GM12864 (cell line): ENCODE measurements at regions not wholly inside any gene's neighbourhood (a gene's known extent, or its start where the extent isn't known, plus 50 kb on each side); places are given as distances from the start of the nearest gene placed in this dataset.

Experiments used
- DNase-seq: peaks from one replicate; pipeline ENCODE4 v3.0.0-alpha.2; 2011; ENCODE audit warnings: low read depth
- H3K4me3 ChIP-seq: 2 replicates; pipeline ENCODE4 v1.5.1; 2011; ENCODE audit warnings: mild to moderate bottlenecking, low read depth, low read length, control low read depth
- TF ChIP-seq, protein P1 (sequence below): IDR thresholded peaks from 2 replicates; pipeline ENCODE4 v1.5.1; 2011; ENCODE audit warnings: low read depth, mild to moderate bottlenecking, moderate library complexity, low read length, control low read depth, inconsistent platforms; ENCODE audit errors: missing control alignments

DNA sequence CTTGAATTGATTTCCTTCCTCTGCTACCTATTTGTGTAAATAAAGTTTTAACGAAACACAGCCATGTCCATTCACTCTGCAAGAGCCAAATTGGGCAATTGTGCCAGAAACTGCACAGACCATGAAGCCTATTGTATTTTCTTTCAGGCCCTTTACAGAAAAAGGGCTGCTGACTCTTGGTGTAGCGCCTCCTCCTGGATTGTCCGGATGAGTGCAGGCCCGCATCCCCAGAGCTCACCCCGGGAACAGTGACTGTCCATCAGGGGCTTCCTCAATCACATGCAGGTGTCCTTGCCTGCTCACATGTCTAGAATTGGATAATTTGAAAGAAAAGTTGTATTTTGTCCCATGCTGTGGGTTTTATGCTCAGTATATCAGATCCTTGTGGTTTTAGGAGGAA, 1282.2 kb downstream of the AACS start:
- no peak overlapping the region for H3K4me3 ChIP-seq
- TF ChIP-seq, protein P1, sequence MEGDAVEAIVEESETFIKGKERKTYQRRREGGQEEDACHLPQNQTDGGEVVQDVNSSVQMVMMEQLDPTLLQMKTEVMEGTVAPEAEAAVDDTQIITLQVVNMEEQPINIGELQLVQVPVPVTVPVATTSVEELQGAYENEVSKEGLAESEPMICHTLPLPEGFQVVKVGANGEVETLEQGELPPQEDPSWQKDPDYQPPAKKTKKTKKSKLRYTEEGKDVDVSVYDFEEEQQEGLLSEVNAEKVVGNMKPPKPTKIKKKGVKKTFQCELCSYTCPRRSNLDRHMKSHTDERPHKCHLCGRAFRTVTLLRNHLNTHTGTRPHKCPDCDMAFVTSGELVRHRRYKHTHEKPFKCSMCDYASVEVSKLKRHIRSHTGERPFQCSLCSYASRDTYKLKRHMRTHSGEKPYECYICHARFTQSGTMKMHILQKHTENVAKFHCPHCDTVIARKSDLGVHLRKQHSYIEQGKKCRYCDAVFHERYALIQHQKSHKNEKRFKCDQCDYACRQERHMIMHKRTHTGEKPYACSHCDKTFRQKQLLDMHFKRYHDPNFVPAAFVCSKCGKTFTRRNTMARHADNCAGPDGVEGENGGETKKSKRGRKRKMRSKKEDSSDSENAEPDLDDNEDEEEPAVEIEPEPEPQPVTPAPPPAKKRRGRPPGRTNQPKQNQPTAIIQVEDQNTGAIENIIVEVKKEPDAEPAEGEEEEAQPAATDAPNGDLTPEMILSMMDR = peak; percentile 3
- DNase-seq = no peak

DNA sequence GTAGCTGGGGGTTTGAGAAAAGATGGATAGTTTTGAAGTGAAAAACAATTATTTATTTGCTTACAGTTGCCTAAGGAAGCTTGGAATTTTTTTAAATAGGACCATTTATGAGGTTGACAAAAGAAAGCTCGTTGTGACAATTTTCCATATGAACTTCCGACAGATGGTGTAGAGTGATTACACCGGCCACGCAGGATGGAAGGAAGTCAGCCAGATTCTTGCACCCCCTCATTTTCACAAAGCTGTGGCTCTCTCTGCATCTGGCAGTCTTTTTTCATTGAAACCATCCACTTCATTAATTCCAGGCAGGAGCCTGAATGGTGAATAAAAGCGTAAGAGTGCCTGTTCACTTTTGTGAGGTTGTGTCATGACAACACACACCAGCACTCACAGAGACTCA, 1284.1 kb downstream of the AACS start:
- TF ChIP-seq, protein P1 = no peak
- no peak for DNase-seq
- H3K4me3 ChIP-seq = no peak overlapping the region

- DNase-seq = no peak
- no peak overlapping the region for H3K4me3 ChIP-seq
- TF ChIP-seq, protein P1 = no peak
Measured at GRCh38 chr12:126353604-126354003, 1288.4 kb downstream of the AACS start.

DNA sequence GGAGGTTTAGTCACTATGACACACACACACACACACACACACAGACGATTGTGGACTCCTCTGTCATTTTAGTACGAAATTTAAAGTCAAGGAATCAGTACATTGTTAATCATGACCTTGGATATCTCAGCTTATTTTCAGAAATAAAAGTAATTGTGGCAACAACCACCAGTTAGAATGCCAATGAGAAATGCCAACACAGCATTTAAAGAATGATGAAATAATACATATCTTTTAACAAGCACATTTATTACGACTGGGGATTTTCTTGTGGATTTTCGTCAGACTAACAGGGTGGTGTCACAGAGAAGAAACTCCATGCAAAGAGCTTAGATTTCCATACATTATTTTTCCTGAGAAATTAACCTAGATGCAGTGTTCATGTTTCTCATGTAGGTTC, 1289.4 kb downstream of the AACS start:
- H3K4me3 ChIP-seq = no peak overlapping the region
- no peak for DNase-seq
- TF ChIP-seq, protein P1 = no peak

GRCh38 chr12:126355346-126355745, 1290.1 kb downstream of the AACS start:
- no peak overlapping the region for H3K4me3 ChIP-seq

DNA sequence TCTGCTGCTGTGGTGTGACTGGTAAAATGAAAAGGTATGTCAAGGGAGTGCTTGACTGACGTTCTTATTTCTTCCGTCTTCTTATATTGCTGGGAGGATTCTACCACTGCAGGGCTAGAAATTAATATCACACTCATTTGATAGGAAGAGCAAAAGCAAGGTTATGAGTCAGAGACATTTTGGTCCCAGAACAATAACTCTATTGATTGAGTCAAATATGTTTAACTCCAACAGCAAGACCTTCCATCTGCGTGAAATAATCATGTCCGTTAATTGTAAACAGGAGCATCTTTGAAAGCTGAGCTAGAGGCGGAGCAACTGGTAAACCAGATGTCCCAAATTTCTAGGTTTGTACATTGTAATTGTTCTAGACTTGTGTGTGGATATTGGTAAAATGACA, 1293.6 kb downstream of the AACS start:
- DNase-seq = no peak
- TF ChIP-seq, protein P1 = no peak
- H3K4me3 ChIP-seq = no peak overlapping the region

More at GRCh38 chr12:126355346-126355745, 1290.1 kb downstream of the AACS start:
- DNase-seq = no peak
- TF ChIP-seq, protein P1 = no peak

DNA sequence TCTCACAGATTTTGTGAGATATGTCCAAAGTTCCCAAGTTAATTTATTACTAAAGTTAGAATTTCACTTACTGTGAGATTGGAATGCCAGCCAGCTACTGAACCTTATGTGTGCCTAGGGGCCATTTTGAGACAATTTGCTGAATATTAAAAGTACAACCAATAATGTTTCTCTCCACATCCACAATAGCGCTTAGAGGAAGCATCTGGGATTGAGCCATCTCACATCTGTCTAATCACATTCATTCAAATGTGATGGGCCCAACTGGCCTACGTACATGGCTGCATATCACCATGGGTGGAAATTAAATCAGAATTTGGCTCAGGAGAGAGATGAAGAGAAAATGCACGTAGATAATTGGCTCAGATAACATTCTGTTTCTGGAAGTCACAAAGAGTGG, 1294.0 kb downstream of the AACS start:
- TF ChIP-seq, protein P1 = no peak
- H3K4me3 ChIP-seq = no peak overlapping the region
- DNase-seq = no peak
